ENCODE measurements at regions not wholly inside any gene's neighbourhood (a gene's known extent, or its start where the extent isn't known, plus 50 kb on each side); places are given as distances from the start of the nearest gene placed in this dataset.
"Not testable (repeated sequence)": the region's sequence is repeated elsewhere in the genome, so short reads cannot be mapped to it uniquely, and the experiment has no call there.

- Histone ChIP-seq H3K9ac (ENCODE audit: low read depth, low read length) (no peak overlapping the region), H3K36me3 (ENCODE audit: control insufficient read depth, insufficient read depth, low read length) (no peaks in the 10 kb centered on the region), H3K27me3 (ENCODE audit: control insufficient read depth, insufficient read depth, low read length) (no peaks in the 10 kb centered on the region), H3K4me3 (ENCODE audit: low read depth, low read length) (no peak overlapping the region), H3K4me1 (ENCODE audit: control insufficient read depth, insufficient read depth, low read length) (no peaks in the 10 kb centered on the region), H3K9me3 (ENCODE audit: control insufficient read depth, insufficient read depth, low read length) (peaks cover 4% of the 10 kb centered on the region)
Measured at GRCh38 chr4:12636191-12636590, 847.9 kb downstream of the RAB28 start.

GRCh38 chr4:12635629-12636028 lies 848.5 kb downstream of the RAB28 start:
- Histone ChIP-seq H3K36me3 (ENCODE audit: control insufficient read depth, insufficient read depth, low read length) (no peaks in the 10 kb centered on the region), H3K9me3 (ENCODE audit: control insufficient read depth, insufficient read depth, low read length) (peaks cover 4% of the 10 kb centered on the region), H3K4me3 (ENCODE audit: low read depth, low read length) (no peak overlapping the region), H3K27me3 (ENCODE audit: control insufficient read depth, insufficient read depth, low read length) (no peaks in the 10 kb centered on the region), H3K4me1 (ENCODE audit: control insufficient read depth, insufficient read depth, low read length) (no peaks in the 10 kb centered on the region), H3K9ac (ENCODE audit: low read depth, low read length) (no peak overlapping the region)

- Histone ChIP-seq H3K4me1 (ENCODE audit: control insufficient read depth, insufficient read depth, low read length) (no peaks in the 10 kb centered on the region), H3K36me3 (ENCODE audit: control insufficient read depth, insufficient read depth, low read length) (no peaks in the 10 kb centered on the region), H3K9ac (ENCODE audit: low read depth, low read length) (no peak overlapping the region), H3K27me3 (ENCODE audit: control insufficient read depth, insufficient read depth, low read length) (no peaks in the 10 kb centered on the region), H3K9me3 (ENCODE audit: control insufficient read depth, insufficient read depth, low read length) (peaks cover 4% of the 10 kb centered on the region), H3K4me3 (ENCODE audit: low read depth, low read length) (no peak overlapping the region)
Measured at GRCh38 chr4:12633053-12633651, 851.0 kb downstream of the RAB28 start.

- Histone ChIP-seq H3K4me1 (ENCODE audit: control insufficient read depth, insufficient read depth, low read length) (no peaks in the 10 kb centered on the region), H3K27me3 (ENCODE audit: control insufficient read depth, insufficient read depth, low read length) (no peaks in the 10 kb centered on the region), H3K4me3 (ENCODE audit: low read depth, low read length) (no peak overlapping the region), H3K9me3 (ENCODE audit: control insufficient read depth, insufficient read depth, low read length) (no peaks in the 10 kb centered on the region), H3K9ac (ENCODE audit: low read depth, low read length) (no peak overlapping the region), H3K36me3 (ENCODE audit: control insufficient read depth, insufficient read depth, low read length) (no peaks in the 10 kb centered on the region)
Measured at GRCh38 chr4:12615822-12616221, 868.3 kb downstream of the RAB28 start.

- H3K9ac ChIP-seq (ENCODE audit: low read depth, low read length) = no peak overlapping the region
- H3K4me3 ChIP-seq (ENCODE audit: low read depth, low read length) = no peak overlapping the region
Measured at GRCh38 chr4:12612876-12613275, 871.3 kb downstream of the RAB28 start.

GRCh38 chr4:12609212-12609875 lies 874.8 kb downstream of the RAB28 start:
- not testable (repeated sequence) for H3K27me3 ChIP-seq (ENCODE audit: control insufficient read depth, insufficient read depth, low read length); H3K9ac ChIP-seq (ENCODE audit: low read depth, low read length); H3K4me1 ChIP-seq (ENCODE audit: control insufficient read depth, insufficient read depth, low read length); H3K9me3 ChIP-seq (ENCODE audit: control insufficient read depth, insufficient read depth, low read length); H3K36me3 ChIP-seq (ENCODE audit: control insufficient read depth, insufficient read depth, low read length); H3K4me3 ChIP-seq (ENCODE audit: low read depth, low read length)

More at GRCh38 chr4:12612876-12613275, 871.3 kb downstream of the RAB28 start:
- H3K36me3 ChIP-seq (ENCODE audit: control insufficient read depth, insufficient read depth, low read length) = no peaks in the 10 kb centered on the region
- H3K27me3 ChIP-seq (ENCODE audit: control insufficient read depth, insufficient read depth, low read length) = no peaks in the 10 kb centered on the region
- H3K4me1 ChIP-seq (ENCODE audit: control insufficient read depth, insufficient read depth, low read length) = no peaks in the 10 kb centered on the region
- no peaks in the 10 kb centered on the region for H3K9me3 ChIP-seq (ENCODE audit: control insufficient read depth, insufficient read depth, low read length)

GRCh38 chr4:12595986-12596385 lies 888.2 kb downstream of the RAB28 start:
- Histone ChIP-seq H3K36me3 (ENCODE audit: control insufficient read depth, insufficient read depth, low read length) (no peaks in the 10 kb centered on the region), H3K4me3 (ENCODE audit: low read depth, low read length) (no peak overlapping the region), H3K9ac (ENCODE audit: low read depth, low read length) (no peak overlapping the region), H3K27me3 (ENCODE audit: control insufficient read depth, insufficient read depth, low read length) (no peaks in the 10 kb centered on the region), H3K4me1 (ENCODE audit: control insufficient read depth, insufficient read depth, low read length) (no peaks in the 10 kb centered on the region), H3K9me3 (ENCODE audit: control insufficient read depth, insufficient read depth, low read length) (no peaks in the 10 kb centered on the region)

- H3K9me3 ChIP-seq (ENCODE audit: control insufficient read depth, insufficient read depth, low read length) = no peaks in the 10 kb centered on the region
- no peak overlapping the region for H3K4me3 ChIP-seq (ENCODE audit: low read depth, low read length)
- no peaks in the 10 kb centered on the region for H3K36me3 ChIP-seq (ENCODE audit: control insufficient read depth, insufficient read depth, low read length)
- no peak overlapping the region for H3K9ac ChIP-seq (ENCODE audit: low read depth, low read length)
- H3K4me1 ChIP-seq (ENCODE audit: control insufficient read depth, insufficient read depth, low read length) = no peaks in the 10 kb centered on the region
- H3K27me3 ChIP-seq (ENCODE audit: control insufficient read depth, insufficient read depth, low read length) = no peaks in the 10 kb centered on the region
Measured at GRCh38 chr4:12595489-12595888, 888.7 kb downstream of the RAB28 start.

- Histone ChIP-seq H3K4me1 (ENCODE audit: control insufficient read depth, insufficient read depth, low read length) (no peaks in the 10 kb centered on the region), H3K36me3 (ENCODE audit: control insufficient read depth, insufficient read depth, low read length) (no peaks in the 10 kb centered on the region), H3K4me3 (ENCODE audit: low read depth, low read length) (no peak overlapping the region)
Measured at GRCh38 chr4:12588582-12588981, 895.6 kb downstream of the RAB28 start.

GRCh38 chr4:12586242-12587006 lies 897.7 kb downstream of the RAB28 start:
- Histone ChIP-seq H3K4me1 (ENCODE audit: control insufficient read depth, insufficient read depth, low read length) (no peaks in the 10 kb centered on the region), H3K4me3 (ENCODE audit: low read depth, low read length) (no peak overlapping the region), H3K9ac (ENCODE audit: low read depth, low read length) (no peak overlapping the region), H3K27me3 (ENCODE audit: control insufficient read depth, insufficient read depth, low read length) (no peaks in the 10 kb centered on the region), H3K9me3 (ENCODE audit: control insufficient read depth, insufficient read depth, low read length) (no peaks in the 10 kb centered on the region), H3K36me3 (ENCODE audit: control insufficient read depth, insufficient read depth, low read length) (no peaks in the 10 kb centered on the region)

More at GRCh38 chr4:12588582-12588981, 895.6 kb downstream of the RAB28 start:
- no peaks in the 10 kb centered on the region for H3K27me3 ChIP-seq (ENCODE audit: control insufficient read depth, insufficient read depth, low read length)
- H3K9ac ChIP-seq (ENCODE audit: low read depth, low read length) = no peak overlapping the region
- H3K9me3 ChIP-seq (ENCODE audit: control insufficient read depth, insufficient read depth, low read length) = no peaks in the 10 kb centered on the region

GRCh38 chr4:12584116-12584875 lies 899.8 kb downstream of the RAB28 start:
- Histone ChIP-seq H3K36me3 (ENCODE audit: control insufficient read depth, insufficient read depth, low read length) (no peaks in the 10 kb centered on the region), H3K9me3 (ENCODE audit: control insufficient read depth, insufficient read depth, low read length) (no peaks in the 10 kb centered on the region), H3K4me1 (ENCODE audit: control insufficient read depth, insufficient read depth, low read length) (peaks cover 2% of the 10 kb centered on the region), H3K9ac (ENCODE audit: low read depth, low read length) (no peak overlapping the region), H3K4me3 (ENCODE audit: low read depth, low read length) (no peak overlapping the region), H3K27me3 (ENCODE audit: control insufficient read depth, insufficient read depth, low read length) (no peaks in the 10 kb centered on the region)

All from iPS-15b (cell line).